OCI-M1 (cell line): ENCODE measurements at regions not wholly inside any gene's neighbourhood (a gene's known extent, or its start where the extent isn't known, plus 50 kb on each side); places are given as distances from the start of the nearest gene placed in this dataset.
"Not testable (repeated sequence)": the region's sequence is repeated elsewhere in the genome, so short reads cannot be mapped to it uniquely, and the experiment has no call there.

Source experiments
- DNase-seq: peaks from one replicate; lab custom pipeline; 2025; lab: John Stamatoyannopoulos, UW

- DNase-seq = no peak
These were observed 630.7 kb upstream of the GRM3 start for GRCh38 chr7:86012971-86013370.

- no peak for DNase-seq
These were observed 634.8 kb upstream of the GRM3 start for GRCh38 chr7:86008898-86009297.

- no peak for DNase-seq
These were observed 636.8 kb upstream of the GRM3 start for GRCh38 chr7:86006909-86007308.

- no peak for DNase-seq
These were observed 640.9 kb upstream of the GRM3 start for GRCh38 chr7:86002858-86003257.

GRCh38 chr7:85997515-85997914 is 646.2 kb upstream of the GRM3 start:
- DNase-seq = no peak

- DNase-seq = no peak
These were observed 648.6 kb upstream of the GRM3 start for GRCh38 chr7:85995101-85995500.

- DNase-seq = no peak
These were observed 663.0 kb upstream of the GRM3 start for GRCh38 chr7:85980740-85981139.

GRCh38 chr7:85974176-85974575 is 669.5 kb upstream of the GRM3 start:
- DNase-seq = peak; percentile 46

GRCh38 chr7:85972504-85973141 is 671.1 kb upstream of the GRM3 start:
- no peak for DNase-seq

GRCh38 chr7:85954961-85955360 is 688.7 kb upstream of the GRM3 start:
- no peak for DNase-seq

GRCh38 chr7:85950871-85951270 is 692.8 kb upstream of the GRM3 start:
- no peak for DNase-seq

GRCh38 chr7:85950418-85950817 is 693.3 kb upstream of the GRM3 start:
- no peak for DNase-seq

GRCh38 chr7:85947767-85948166 is 695.9 kb upstream of the GRM3 start:
- no peak for DNase-seq

GRCh38 chr7:85940798-85941197 is 702.9 kb upstream of the GRM3 start:
- peak; percentile 50 for DNase-seq

- DNase-seq = no peak
These were observed 711.8 kb upstream of the GRM3 start for GRCh38 chr7:85931919-85932318.

- DNase-seq = no peak
These were observed 715.2 kb upstream of the GRM3 start for GRCh38 chr7:85928500-85928899.

- no peak for DNase-seq
These were observed 716.5 kb upstream of the GRM3 start for GRCh38 chr7:85927226-85927625.

GRCh38 chr7:85924062-85924461 is 719.6 kb upstream of the GRM3 start:
- DNase-seq = no peak

- DNase-seq = no peak
These were observed 727.7 kb upstream of the GRM3 start for GRCh38 chr7:85916016-85916415.

- no peak for DNase-seq
These were observed 727.6 kb upstream of the SEMA3D start for GRCh38 chr7:85914437-85914836.

- no peak for DNase-seq
These were observed 721.2 kb upstream of the SEMA3D start for GRCh38 chr7:85908051-85908450.

- DNase-seq = peak; percentile 29
These were observed 711.1 kb upstream of the SEMA3D start for GRCh38 chr7:85897967-85898366.

GRCh38 chr7:85896531-85896930 is 709.7 kb upstream of the SEMA3D start:
- DNase-seq = no peak

- DNase-seq = no peak
These were observed 709.0 kb upstream of the SEMA3D start for GRCh38 chr7:85895835-85896234.

- DNase-seq = not testable (repeated sequence)
These were observed 705.0 kb upstream of the SEMA3D start for GRCh38 chr7:85891900-85892299.
